ENCODE measurements at regions not wholly inside any gene's neighbourhood (a gene's known extent, or its start where the extent isn't known, plus 50 kb on each side); places are given as distances from the start of the nearest gene placed in this dataset.

DNA sequence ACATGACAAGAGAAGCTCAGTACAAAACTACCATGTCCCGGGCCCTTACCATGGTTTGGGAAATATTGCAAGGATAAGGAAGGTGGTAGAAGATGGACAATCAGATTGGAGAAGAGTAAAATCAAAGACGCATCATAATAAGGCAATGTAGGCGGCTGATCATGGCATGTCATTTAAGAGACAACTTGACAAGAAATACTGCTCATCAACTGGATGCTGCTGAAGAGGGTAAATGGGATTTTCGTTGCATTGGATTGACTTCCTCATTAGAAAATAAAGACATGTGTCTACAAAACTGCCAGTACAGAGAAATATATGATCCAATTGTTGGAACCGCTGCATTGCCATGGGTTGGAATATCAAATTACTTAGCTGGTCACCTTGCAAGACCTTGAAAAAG, 238.3 kb upstream of the NCKAP5 start:
- TF ChIP-seq, protein P1, sequence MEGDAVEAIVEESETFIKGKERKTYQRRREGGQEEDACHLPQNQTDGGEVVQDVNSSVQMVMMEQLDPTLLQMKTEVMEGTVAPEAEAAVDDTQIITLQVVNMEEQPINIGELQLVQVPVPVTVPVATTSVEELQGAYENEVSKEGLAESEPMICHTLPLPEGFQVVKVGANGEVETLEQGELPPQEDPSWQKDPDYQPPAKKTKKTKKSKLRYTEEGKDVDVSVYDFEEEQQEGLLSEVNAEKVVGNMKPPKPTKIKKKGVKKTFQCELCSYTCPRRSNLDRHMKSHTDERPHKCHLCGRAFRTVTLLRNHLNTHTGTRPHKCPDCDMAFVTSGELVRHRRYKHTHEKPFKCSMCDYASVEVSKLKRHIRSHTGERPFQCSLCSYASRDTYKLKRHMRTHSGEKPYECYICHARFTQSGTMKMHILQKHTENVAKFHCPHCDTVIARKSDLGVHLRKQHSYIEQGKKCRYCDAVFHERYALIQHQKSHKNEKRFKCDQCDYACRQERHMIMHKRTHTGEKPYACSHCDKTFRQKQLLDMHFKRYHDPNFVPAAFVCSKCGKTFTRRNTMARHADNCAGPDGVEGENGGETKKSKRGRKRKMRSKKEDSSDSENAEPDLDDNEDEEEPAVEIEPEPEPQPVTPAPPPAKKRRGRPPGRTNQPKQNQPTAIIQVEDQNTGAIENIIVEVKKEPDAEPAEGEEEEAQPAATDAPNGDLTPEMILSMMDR (conservative IDR thresholded peaks at IDR 0.05; ENCODE audit: low read depth in 2 of 2), result no peak
- TF ChIP-seq, protein P2, sequence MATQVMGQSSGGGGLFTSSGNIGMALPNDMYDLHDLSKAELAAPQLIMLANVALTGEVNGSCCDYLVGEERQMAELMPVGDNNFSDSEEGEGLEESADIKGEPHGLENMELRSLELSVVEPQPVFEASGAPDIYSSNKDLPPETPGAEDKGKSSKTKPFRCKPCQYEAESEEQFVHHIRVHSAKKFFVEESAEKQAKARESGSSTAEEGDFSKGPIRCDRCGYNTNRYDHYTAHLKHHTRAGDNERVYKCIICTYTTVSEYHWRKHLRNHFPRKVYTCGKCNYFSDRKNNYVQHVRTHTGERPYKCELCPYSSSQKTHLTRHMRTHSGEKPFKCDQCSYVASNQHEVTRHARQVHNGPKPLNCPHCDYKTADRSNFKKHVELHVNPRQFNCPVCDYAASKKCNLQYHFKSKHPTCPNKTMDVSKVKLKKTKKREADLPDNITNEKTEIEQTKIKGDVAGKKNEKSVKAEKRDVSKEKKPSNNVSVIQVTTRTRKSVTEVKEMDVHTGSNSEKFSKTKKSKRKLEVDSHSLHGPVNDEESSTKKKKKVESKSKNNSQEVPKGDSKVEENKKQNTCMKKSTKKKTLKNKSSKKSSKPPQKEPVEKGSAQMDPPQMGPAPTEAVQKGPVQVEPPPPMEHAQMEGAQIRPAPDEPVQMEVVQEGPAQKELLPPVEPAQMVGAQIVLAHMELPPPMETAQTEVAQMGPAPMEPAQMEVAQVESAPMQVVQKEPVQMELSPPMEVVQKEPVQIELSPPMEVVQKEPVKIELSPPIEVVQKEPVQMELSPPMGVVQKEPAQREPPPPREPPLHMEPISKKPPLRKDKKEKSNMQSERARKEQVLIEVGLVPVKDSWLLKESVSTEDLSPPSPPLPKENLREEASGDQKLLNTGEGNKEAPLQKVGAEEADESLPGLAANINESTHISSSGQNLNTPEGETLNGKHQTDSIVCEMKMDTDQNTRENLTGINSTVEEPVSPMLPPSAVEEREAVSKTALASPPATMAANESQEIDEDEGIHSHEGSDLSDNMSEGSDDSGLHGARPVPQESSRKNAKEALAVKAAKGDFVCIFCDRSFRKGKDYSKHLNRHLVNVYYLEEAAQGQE (IDR thresholded peaks at IDR 0.05; ENCODE audit: unreplicated experiment), result no peak
- TF ChIP-seq EZH2 (IDR thresholded peaks at IDR 0.05; ENCODE audit: low read depth, unreplicated experiment), result no peak
- TF ChIP-seq POLR2AphosphoS5 (IDR thresholded peaks at IDR 0.05; ENCODE audit: low read depth), result no peak
- no peak for TF ChIP-seq JUNB (IDR thresholded peaks at IDR 0.05; ENCODE audit: unreplicated experiment)
- TF ChIP-seq, protein P3, sequence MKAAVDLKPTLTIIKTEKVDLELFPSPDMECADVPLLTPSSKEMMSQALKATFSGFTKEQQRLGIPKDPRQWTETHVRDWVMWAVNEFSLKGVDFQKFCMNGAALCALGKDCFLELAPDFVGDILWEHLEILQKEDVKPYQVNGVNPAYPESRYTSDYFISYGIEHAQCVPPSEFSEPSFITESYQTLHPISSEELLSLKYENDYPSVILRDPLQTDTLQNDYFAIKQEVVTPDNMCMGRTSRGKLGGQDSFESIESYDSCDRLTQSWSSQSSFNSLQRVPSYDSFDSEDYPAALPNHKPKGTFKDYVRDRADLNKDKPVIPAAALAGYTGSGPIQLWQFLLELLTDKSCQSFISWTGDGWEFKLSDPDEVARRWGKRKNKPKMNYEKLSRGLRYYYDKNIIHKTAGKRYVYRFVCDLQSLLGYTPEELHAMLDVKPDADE (IDR thresholded peaks at IDR 0.05), result no peak

Data from GM23338 (cell line).